AG10803 (cell line): ENCODE measurements at regions not wholly inside any gene's neighbourhood (a gene's known extent, or its start where the extent isn't known, plus 50 kb on each side); places are given as distances from the start of the nearest gene placed in this dataset.

Experiments
- DNase-seq: peaks from one replicate; pipeline ENCODE4 v3.0.0; 2010; ENCODE audit warnings: low read depth
- H3K4me3 ChIP-seq: 2 replicates; pipeline ENCODE4 v1.5.1; 2011; ENCODE audit warnings: mild to moderate bottlenecking, low read length, control low read depth
- TF ChIP-seq, protein P1 (sequence below): conservative IDR thresholded peaks from 2 replicates; pipeline ENCODE4 v1.5.1; 2011; ENCODE audit warnings: mild to moderate bottlenecking, low read length, control low read depth, inconsistent platforms

DNA sequence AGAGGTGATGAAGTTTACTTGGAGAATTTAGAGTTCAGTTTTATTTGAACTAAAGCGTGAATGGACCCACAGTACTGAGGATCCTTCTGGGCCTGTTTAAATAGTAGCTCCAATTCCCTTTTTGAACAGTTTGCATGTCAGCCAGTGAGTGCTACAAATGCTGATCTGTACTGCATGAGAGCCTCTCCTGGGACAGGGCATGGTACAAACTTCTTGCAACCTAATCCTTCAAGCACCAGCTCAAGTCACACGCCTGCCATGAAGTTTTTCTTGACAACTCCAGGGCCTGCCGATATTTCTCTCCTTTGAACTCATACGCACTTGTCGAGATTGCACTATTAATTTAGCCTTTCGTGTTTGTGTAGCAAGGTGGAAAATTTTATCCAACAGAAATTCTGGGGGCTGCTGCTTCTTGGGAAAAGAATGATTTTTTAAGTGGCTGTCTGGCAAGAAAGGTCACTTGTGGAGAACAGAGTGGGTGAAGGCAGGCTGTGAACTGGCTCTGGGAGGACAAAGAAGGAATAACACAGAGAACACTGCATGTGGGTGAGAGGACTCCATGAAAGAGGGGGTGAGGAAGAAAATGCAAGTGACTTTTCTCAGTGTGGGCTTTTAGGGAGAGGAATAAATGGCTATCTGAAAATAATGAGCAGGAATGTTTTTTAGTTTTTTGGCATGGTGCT is 192.5 kb downstream of the NDFIP2 start:
- TF ChIP-seq, protein P1, sequence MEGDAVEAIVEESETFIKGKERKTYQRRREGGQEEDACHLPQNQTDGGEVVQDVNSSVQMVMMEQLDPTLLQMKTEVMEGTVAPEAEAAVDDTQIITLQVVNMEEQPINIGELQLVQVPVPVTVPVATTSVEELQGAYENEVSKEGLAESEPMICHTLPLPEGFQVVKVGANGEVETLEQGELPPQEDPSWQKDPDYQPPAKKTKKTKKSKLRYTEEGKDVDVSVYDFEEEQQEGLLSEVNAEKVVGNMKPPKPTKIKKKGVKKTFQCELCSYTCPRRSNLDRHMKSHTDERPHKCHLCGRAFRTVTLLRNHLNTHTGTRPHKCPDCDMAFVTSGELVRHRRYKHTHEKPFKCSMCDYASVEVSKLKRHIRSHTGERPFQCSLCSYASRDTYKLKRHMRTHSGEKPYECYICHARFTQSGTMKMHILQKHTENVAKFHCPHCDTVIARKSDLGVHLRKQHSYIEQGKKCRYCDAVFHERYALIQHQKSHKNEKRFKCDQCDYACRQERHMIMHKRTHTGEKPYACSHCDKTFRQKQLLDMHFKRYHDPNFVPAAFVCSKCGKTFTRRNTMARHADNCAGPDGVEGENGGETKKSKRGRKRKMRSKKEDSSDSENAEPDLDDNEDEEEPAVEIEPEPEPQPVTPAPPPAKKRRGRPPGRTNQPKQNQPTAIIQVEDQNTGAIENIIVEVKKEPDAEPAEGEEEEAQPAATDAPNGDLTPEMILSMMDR, result no peak
- no peak overlapping the region for H3K4me3 ChIP-seq
- DNase-seq, result no peak

DNA sequence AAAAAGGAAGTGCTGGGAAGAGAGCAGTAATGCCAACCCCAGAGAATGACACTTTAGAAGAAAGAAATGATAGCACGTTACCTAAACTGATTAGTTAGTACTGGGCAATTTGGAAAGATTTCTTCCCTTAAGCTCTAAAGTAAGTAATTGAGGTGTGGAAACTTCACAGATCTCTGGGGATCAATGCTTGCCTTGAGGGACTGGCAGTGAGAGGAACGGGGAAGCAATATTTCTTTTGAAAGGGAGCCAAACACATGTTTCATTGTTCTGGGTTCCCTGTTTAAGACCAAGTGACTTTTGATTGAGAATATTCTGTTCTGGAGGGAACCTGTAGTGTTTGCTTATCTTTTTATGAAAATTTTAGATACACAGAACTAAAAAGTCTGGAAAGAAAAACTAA is 190.5 kb downstream of the NDFIP2 start:
- no peak for DNase-seq
- no peak overlapping the region for H3K4me3 ChIP-seq
- TF ChIP-seq, protein P1, result no peak

DNA sequence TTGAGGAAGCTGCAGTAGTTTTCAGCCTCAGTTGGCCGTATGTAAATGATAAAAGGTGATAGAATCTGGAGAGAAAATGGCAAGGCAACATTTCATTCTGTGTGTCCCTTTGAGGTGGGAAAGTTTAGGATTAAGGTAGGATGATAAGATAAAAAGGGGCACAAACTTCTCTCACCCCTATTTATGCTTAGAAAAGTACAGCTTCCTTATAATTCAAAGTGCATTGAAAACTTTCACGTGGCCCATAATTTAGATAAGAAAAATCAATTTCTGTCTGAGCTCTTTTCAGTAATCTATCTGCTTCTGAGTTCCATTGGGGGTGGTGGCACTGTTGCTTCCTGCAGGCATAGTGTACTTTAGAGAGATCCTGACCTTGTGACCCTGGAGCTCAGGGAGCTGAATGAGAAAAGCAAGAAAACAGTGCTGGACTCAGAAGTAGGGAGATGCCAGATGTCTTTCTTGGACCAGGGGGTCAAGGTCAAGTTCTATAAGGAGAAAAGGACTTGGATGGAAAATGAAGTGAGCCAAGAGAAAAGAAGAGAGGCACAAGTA is 187.3 kb downstream of the NDFIP2 start:
- TF ChIP-seq, protein P1, result no peak
- H3K4me3 ChIP-seq, result no peak overlapping the region
- DNase-seq, result no peak

DNA sequence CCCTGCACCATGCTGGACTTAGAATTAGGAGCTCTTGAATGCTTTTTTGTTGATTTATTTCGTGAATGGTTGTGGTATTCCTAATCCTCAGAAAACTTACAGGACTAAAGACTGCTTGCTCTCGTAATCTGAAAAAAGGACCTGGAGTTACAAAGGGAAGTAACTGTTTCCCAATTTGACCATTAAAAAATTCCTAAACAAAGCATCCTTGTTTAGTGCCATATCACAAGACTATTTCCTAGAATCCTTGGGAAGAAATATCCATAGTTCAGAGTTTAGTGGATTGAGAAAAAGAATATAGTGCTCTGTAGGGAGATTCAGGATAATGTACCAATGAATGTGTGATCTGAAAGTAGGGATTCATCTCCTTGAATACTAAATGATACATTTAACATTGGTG is 186.8 kb downstream of the NDFIP2 start:
- DNase-seq, result no peak
- no peak overlapping the region for H3K4me3 ChIP-seq
- TF ChIP-seq, protein P1, result no peak

DNA sequence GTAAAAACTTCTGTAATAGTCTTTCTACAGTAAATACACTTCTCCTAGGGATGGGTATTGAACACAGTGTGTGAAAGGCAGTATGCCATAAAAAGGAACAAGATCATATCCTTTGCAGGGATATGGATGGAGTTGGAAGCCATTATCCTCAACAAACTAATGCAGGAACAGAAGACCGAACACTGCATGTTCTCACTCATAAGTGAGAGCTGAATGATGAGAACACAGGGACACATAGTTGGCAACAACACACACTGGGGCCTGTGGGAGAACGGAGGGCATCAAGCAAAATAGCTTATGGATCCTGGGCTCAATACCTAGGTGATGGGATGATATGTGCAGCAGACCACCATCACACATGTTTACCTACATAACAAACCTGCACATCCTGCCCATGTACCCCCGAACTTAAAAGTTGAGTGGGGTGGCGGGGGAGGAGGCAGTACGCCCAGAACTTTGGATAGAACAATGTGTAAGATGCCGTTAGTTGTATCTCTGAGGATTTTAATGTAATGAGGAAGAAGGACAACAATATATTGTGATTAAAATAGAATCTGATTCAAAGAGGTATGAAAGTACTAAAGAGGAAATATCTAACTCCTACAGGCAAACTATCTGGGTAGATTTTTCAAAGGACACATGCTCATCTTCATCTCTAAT is 183.2 kb downstream of the NDFIP2 start:
- TF ChIP-seq, protein P1, result no peak
- no peak overlapping the region for H3K4me3 ChIP-seq

DNA sequence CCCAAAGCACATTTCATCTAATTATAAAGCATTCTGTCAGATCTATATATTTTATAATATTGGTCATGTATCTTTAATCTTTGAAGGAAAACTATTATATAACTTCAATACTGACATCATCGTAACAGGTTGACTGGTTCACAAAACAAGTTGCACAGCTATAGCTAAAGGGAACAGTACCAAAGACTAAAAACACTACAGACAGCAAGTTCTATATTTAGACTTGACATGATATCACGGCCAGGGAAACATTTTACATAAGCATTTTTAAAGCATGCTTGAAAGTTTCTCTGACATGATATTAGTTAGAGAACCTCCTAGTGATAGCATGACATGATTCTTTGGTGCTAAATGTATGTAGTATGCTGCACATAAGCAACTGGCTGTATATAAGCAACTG is 182.5 kb downstream of the NDFIP2 start:
- H3K4me3 ChIP-seq, result no peak overlapping the region
- DNase-seq, result no peak
- TF ChIP-seq, protein P1, result no peak

More for the DNA sequence above, 183.2 kb downstream of the NDFIP2 start:
- DNase-seq, result no peak

DNA sequence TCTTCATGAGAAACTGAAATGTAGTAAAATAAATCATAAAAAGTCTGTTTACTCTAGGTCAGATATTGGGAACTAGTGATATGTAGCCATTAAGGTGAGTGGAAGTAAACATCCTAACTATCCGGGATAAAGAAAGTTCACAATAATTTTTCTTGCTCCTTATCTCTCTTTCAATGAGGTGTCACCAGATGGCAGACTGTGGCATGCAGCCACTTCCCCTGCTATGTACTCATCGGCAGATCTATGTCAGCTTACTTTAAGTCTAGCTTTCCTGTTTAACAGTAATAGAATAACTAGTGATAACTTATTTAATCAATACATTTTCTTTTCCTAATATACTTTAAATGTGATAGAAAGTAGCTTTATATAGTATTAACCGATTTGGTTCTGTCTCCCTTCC is 181.9 kb downstream of the NDFIP2 start:
- no peak overlapping the region for H3K4me3 ChIP-seq
- TF ChIP-seq, protein P1, result no peak
- no peak for DNase-seq
